Mesenchymal stem cell (in vitro differentiated cells and primary cell): ENCODE measurements at regions not wholly inside any gene's neighbourhood (a gene's known extent, or its start where the extent isn't known, plus 50 kb on each side); places are given as distances from the start of the nearest gene placed in this dataset.
"Not testable (repeated sequence)": the region's sequence is repeated elsewhere in the genome, so short reads cannot be mapped to it uniquely, and the experiment has no call there.

ENCODE experiments used
- DNase-seq: peaks from one replicate; pipeline ENCODE4 v3.0.0-alpha.2; 2013
- H2AFZ ChIP-seq: one replicate; pipeline ENCODE4 v1.6.1; 2013; ENCODE audit warnings: low read depth, mild to moderate bottlenecking, control low read depth, inconsistent platforms, low read length, moderate library complexity
- H2AK5ac ChIP-seq: 2 replicates; pipeline ENCODE4 v1.6.1; 2013; ENCODE audit warnings: low read length, moderate library complexity, mild to moderate bottlenecking, inconsistent platforms; ENCODE audit not compliant: severe bottlenecking
- H2BK120ac ChIP-seq: one replicate; pipeline ENCODE4 v1.6.1; 2013; ENCODE audit warnings: low read depth, mild to moderate bottlenecking, inconsistent platforms, low read length, moderate library complexity
- H2BK12ac ChIP-seq, 2 experiments: one replicate each; pipeline ENCODE4 v1.6.1; 2013; ENCODE audit warnings: inconsistent platforms in 2 of 2, low read length in 2 of 2, mild to moderate bottlenecking in 2 of 2, moderate library complexity in 2 of 2, control low read depth in 1 of 2
- H2BK15ac ChIP-seq: one replicate; pipeline ENCODE4 v1.6.1; 2013; ENCODE audit warnings: mild to moderate bottlenecking, low read depth, inconsistent platforms; ENCODE audit not compliant: poor library complexity, severe bottlenecking
- H2BK5ac ChIP-seq: 2 replicates; pipeline ENCODE4 v1.6.1; 2013; ENCODE audit warnings: low read depth, mild to moderate bottlenecking, low read length, control low read depth, inconsistent platforms; ENCODE audit not compliant: poor library complexity, severe bottlenecking
- H3K14ac ChIP-seq, 2 experiments: one replicate each; pipeline ENCODE4 v1.6.1; 2013; ENCODE audit warnings: inconsistent platforms in 2 of 2, low read length in 2 of 2, control low read depth in 1 of 2, mild to moderate bottlenecking in 1 of 2, moderate library complexity in 1 of 2
- H3K18ac ChIP-seq, 2 experiments: one replicate each; pipeline ENCODE4 v1.6.1; 2013; ENCODE audit warnings: inconsistent platforms in 2 of 2, low read length in 2 of 2, control low read depth in 1 of 2, low read depth in 1 of 2, mild to moderate bottlenecking in 1 of 2
- H3K23ac ChIP-seq, 2 experiments: one replicate each; pipeline ENCODE4 v1.6.1; 2013; ENCODE audit warnings: inconsistent platforms in 2 of 2, low read length in 2 of 2, mild to moderate bottlenecking in 2 of 2, moderate library complexity in 2 of 2, control low read depth in 1 of 2
- H3K27ac ChIP-seq: 2 replicates; pipeline ENCODE4 v1.5.1; 2013; ENCODE audit warnings: mild to moderate bottlenecking, moderate library complexity, low read length, control low read depth, inconsistent platforms; ENCODE audit not compliant: poor library complexity, severe bottlenecking
- H3K27me3 ChIP-seq, 2 experiments: 2 replicates each; pipeline versions ENCODE4 v1.6.1 to v1.7.0; 2013; ENCODE audit warnings: low read length in 2 of 2, mild to moderate bottlenecking in 2 of 2, moderate library complexity in 2 of 2, control low read depth in 1 of 2, inconsistent platforms in 1 of 2; ENCODE audit not compliant: control insufficient read depth in 1 of 2, insufficient read depth in 1 of 2
- H3K36me3 ChIP-seq, 2 experiments: 2 replicates each; pipeline versions ENCODE4 v1.6.1 to v1.7.0; 2013; ENCODE audit warnings: low read length in 2 of 2, control low read depth in 1 of 2, inconsistent platforms in 1 of 2, low read depth in 1 of 2, mild to moderate bottlenecking in 1 of 2; ENCODE audit not compliant: insufficient read depth in 2 of 2, control insufficient read depth in 1 of 2
- H3K4ac ChIP-seq, 2 experiments: one replicate each; pipeline ENCODE4 v1.6.1; 2013; ENCODE audit warnings: inconsistent platforms in 2 of 2, low read length in 2 of 2, mild to moderate bottlenecking in 2 of 2, moderate library complexity in 2 of 2, control low read depth in 1 of 2, low read depth in 1 of 2
- H3K4me1 ChIP-seq: 2 replicates; pipeline ENCODE4 v1.6.1; 2013; ENCODE audit warnings: low read depth, low read length, control low read depth; ENCODE audit not compliant: control insufficient read depth, insufficient read depth
- H3K4me2 ChIP-seq: 2 replicates; pipeline ENCODE4 v1.6.1; 2013; ENCODE audit warnings: low read length, mild to moderate bottlenecking, inconsistent platforms; ENCODE audit not compliant: poor library complexity, severe bottlenecking
- H3K4me3 ChIP-seq, 2 experiments: 2 replicates each; pipeline versions ENCODE4 v1.5.1 to v1.7.0; 2013; ENCODE audit warnings: low read length in 2 of 2, mild to moderate bottlenecking in 2 of 2, control low read depth in 1 of 2, low read depth in 1 of 2; ENCODE audit not compliant: insufficient read depth in 1 of 2
- H3K79me1 ChIP-seq: replicated peaks from 2 replicates; pipeline ENCODE4 v1.6.1; 2013; ENCODE audit warnings: mild to moderate bottlenecking, control low read depth, low read length, inconsistent platforms; ENCODE audit not compliant: poor library complexity, severe bottlenecking
- H3K9ac ChIP-seq: 2 replicates; pipeline ENCODE4 v1.7.0; 2013; ENCODE audit warnings: mild to moderate bottlenecking, low read length, moderate library complexity
- H3K9me3 ChIP-seq: 2 replicates; pipeline ENCODE4 v1.7.0; 2013; ENCODE audit warnings: mild to moderate bottlenecking, low read length; ENCODE audit not compliant: control insufficient read depth
- H4K8ac ChIP-seq: one replicate; pipeline ENCODE4 v1.6.1; 2013; ENCODE audit warnings: inconsistent platforms, mild to moderate bottlenecking, low read length, moderate library complexity
- H4K91ac ChIP-seq: one replicate; pipeline ENCODE4 v1.6.1; 2013; ENCODE audit warnings: mild to moderate bottlenecking, low read length, inconsistent platforms
- WGBS: methylation state at CpG from one replicate; pipeline ENCODE4 v1.1.7; 2013; ENCODE audit warnings: mixed read lengths; 5-methylcytosine and 5-hydroxymethylcytosine counted together

DNA sequence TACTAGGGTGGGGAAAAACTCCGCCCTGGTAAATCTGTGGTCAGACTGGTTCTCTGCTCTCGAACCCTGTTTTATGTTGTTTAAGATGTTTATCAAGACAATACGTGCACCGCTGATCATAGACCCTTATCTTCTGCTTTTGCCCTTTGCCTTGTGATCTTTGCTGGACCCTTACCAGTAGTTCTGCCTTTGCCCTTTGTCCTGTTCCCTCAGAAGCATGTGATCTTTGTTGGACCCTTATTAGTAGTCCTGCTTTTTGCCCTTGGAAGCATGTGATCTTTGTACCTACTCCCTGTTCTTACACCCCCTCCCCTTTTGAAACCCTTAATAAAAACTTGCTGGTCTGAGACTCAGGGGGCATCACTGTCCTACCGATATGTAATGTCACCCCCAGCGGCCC, 64.3 kb upstream of the EEF2KMT start:
- H4K8ac ChIP-seq, H2AK5ac ChIP-seq, H3K4me3 ChIP-seq, H3K4ac ChIP-seq, DNase-seq, H3K36me3 ChIP-seq, H4K91ac ChIP-seq, H2BK15ac ChIP-seq, H3K4me1 ChIP-seq, H3K4me2 ChIP-seq, H2BK120ac ChIP-seq, H3K79me1 ChIP-seq, H3K27me3 ChIP-seq, H2BK5ac ChIP-seq, H3K14ac ChIP-seq, H3K18ac ChIP-seq, H3K23ac ChIP-seq, H3K9ac ChIP-seq, H2BK12ac ChIP-seq, H3K9me3 ChIP-seq, H2AFZ ChIP-seq, H3K27ac ChIP-seq: not testable (repeated sequence)
- 85% methylated on average over 6 of the region's 6 CpGs for WGBS

DNA sequence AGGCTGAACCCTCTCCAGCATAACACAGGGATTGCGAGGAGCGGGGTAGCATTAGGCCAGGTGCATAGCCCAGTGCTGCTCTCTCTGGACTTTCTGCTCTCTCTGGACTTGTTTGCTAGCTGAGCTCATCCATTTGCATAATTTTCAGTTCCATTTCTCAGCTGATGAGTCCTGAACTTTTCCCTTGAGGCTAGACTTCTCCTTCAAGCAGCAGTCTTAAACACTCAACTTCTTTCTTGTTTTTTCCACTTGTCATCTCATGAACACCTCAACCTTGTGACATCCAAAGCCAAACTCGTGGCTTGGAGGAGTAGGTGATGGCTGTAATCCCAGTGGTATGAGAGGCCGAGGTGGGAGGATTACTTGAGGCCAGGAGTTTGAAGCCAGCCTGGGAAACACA, 62.4 kb upstream of the EEF2KMT start:
- not testable (repeated sequence) for H2BK120ac ChIP-seq, H3K27me3 ChIP-seq, H2BK5ac ChIP-seq, H3K9me3 ChIP-seq, H3K4me1 ChIP-seq, H3K4me3 ChIP-seq, H3K4me2 ChIP-seq, DNase-seq, H3K18ac ChIP-seq, H3K79me1 ChIP-seq, H4K8ac ChIP-seq, H3K4ac ChIP-seq, H2AFZ ChIP-seq, H3K27ac ChIP-seq, H3K36me3 ChIP-seq, H3K23ac ChIP-seq, H2BK15ac ChIP-seq, H4K91ac ChIP-seq, H3K9ac ChIP-seq, H2AK5ac ChIP-seq, H2BK12ac ChIP-seq, H3K14ac ChIP-seq
- 91% methylated on average over 2 of the region's 4 CpGs for WGBS

DNA sequence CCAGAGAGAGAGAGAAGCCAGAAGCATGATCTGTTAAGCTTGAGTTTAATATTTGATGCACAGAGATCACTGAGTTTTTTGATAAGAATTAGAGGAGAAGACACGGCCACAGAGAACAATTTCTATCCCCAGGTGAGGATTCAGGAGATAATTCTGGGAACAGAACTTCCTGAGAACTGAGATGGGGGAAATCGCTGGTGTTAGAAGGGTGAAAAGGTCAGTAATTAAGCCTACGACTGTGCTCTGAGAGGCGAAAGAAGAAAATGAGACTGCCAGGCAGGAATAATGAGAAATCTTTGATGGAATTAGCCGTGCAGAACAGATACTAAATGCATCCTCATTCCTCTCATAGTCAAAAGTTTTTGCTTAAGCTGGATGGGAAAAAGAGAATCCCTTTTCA, 61.9 kb upstream of the EEF2KMT start:
- H2BK12ac ChIP-seq, H2BK5ac ChIP-seq, H3K4me2 ChIP-seq, H2BK120ac ChIP-seq, H3K27me3 ChIP-seq, H3K9me3 ChIP-seq, H3K23ac ChIP-seq, H3K4ac ChIP-seq, H2BK15ac ChIP-seq, H3K36me3 ChIP-seq, H3K4me3 ChIP-seq, H3K27ac ChIP-seq, DNase-seq, H3K79me1 ChIP-seq, H4K8ac ChIP-seq, H3K9ac ChIP-seq, H2AFZ ChIP-seq, H3K4me1 ChIP-seq, H4K91ac ChIP-seq, H2AK5ac ChIP-seq, H3K14ac ChIP-seq, H3K18ac ChIP-seq: not testable (repeated sequence)
- WGBS, result 38% methylated on average over 3 of the region's 5 CpGs

DNA sequence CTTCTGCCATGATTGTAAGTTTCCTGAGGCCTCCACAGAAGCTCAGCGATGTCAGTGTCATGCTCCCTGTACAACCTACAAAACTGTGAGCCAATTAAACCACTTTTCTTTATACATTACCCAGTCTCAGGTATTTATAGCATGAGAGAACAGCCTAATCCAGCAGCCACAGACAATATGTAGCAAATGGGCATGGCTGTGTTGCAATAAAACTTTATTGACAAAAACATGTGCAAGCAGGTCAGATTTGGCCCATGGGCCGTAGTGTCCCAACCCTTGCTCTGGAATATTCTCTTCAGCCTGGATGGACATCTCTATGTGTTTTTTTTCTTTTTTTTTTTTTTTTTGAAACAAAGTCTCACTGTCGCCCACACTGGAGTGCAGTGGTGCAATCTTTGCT, 60.9 kb upstream of the EEF2KMT start:
- Histone ChIP-seq H3K36me3 (no peaks in the 10 kb centered on the region), H2AK5ac (no peak overlapping the region), H3K27ac (no peak overlapping the region), H4K8ac (no peak overlapping the region), H3K79me1 (no peaks in the 10 kb centered on the region), H3K14ac (no peak overlapping the region), H3K4me3 (no peak overlapping the region), H3K9me3 (no peaks in the 10 kb centered on the region), H2BK5ac (no peak overlapping the region), H3K9ac (no peak overlapping the region), H2BK12ac (no peak overlapping the region), H2BK120ac (no peak overlapping the region), H3K4ac (no peak overlapping the region), H2BK15ac (no peak overlapping the region), H3K4me2 (no peak overlapping the region), H3K18ac (no peak overlapping the region), H3K4me1 (no peaks in the 10 kb centered on the region), H2AFZ (no peak overlapping the region), H3K23ac (no peak overlapping the region), H4K91ac (no peak overlapping the region), H3K27me3 (no peaks in the 10 kb centered on the region)
- DNase-seq, result no peak
- WGBS, result 76% methylated on average over 2 of the region's 3 CpGs
